Stimulated activated CD8-positive, alpha-beta memory T cell treated with anti-CD3 and anti-CD28 coated beads, Interleukin-4, amount 100 ng/mL, for 24 hours (primary cell): ENCODE measurements at regions not wholly inside any gene's neighbourhood (a gene's known extent, or its start where the extent isn't known, plus 50 kb on each side); places are given as distances from the start of the nearest gene placed in this dataset.

Experiments used
- DNase-seq: peaks from one replicate; pipeline ENCODE4 v3.0.0-alpha.2; 2020; ENCODE audit warnings: low read depth

- no peak for DNase-seq
Measured at GRCh38 chr5:4229414-4230292, 634.0 kb downstream of the IRX1 start.

DNA sequence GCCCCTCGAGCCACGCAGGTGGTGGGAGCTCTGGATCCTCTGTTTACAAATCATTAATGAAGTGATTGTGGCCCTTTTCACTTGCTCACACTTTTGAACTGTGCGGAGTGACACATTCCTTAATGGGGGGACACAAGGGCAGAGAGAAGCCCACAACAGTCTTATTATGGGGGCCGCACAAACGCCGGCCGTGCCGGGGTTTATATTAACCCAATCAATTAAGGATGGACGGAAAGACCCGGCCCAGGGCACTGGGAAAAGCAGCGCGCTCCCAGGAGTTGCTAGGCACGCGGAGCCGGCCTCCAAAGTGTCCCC, 634.8 kb downstream of the IRX1 start:
- DNase-seq: no peak

GRCh38 chr5:4230786-4231641, 635.4 kb downstream of the IRX1 start:
- no peak for DNase-seq

DNA sequence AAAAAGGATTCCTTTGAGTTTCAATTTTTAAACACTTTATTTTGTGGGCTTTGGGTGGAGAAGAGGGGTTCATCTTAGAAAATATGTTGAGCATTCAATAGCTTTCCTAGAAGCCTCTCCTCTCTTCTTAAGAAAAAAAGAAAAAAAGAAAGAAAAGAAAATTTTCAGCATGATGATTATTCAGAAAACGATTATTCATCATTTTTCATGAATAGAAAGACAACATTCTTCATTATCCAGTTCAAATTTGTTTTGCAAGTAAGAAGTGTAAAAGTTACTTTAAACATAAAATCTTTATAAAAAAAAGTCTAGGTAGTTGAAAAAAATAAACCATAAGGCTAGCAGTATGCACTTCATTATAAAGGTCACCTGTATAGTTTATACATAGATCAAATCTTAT, 636.5 kb downstream of the IRX1 start:
- no peak for DNase-seq

DNA sequence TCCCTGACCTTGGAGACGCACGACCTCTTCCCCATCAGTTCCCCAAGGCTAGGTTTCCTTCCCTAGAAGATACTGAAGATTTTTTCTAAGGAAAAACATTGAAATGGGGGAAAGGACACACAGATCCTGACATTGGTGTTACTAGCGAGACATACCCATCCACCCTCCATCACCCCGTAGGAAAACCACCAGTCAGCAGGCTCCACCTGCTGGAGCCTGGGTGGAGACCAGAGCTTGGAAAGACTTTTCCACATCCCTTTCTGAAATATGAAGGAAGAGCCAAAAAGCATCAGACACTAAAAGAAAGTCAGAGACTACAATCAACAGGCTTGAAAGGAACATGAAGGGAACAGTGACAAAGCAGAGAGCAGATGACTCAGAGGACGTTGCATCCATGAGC, 638.0 kb downstream of the IRX1 start:
- no peak for DNase-seq

- DNase-seq: no peak
Measured at GRCh38 chr5:4243479-4244264, 648.0 kb downstream of the IRX1 start.

DNA sequence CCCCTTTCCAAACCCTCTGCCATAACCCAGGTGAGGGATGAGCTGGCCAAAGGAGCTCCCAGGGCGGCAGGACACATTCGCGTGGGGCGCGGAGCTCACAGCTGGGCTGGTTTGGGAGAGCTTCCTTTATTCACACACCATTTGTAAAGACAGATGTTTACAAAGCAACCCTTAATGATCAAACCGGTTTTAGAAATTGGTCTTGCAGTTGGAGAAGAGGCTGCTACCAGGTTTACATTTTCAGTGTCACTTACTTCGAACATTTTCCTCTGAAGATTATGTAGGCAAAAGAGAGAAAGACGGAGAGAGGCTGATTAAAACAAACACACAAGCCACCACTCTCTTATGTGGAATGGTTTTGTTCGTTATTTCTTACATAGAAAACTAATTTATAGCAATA, 648.7 kb downstream of the IRX1 start:
- DNase-seq: no peak

GRCh38 chr5:4245076-4245475, 649.4 kb downstream of the IRX1 start:
- DNase-seq: no peak

DNA sequence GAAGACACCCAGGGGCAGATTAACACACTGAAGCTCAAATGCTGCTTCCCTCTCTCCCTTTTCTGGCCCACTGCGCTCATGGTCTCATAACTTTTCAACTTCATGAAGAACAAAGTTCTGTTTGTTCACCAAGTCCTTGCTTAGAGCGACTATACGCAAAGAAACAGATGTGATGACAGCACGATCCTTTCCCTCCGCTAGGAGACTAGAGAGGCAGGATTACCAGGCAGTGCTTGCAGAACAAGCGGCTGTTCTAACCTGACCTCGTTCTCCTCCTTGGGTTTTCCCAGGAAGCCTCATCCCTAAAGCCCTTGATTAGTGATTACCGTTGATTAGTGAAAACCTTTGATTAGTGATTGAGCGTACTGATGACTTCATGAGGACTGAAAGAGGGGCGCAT, 649.9 kb downstream of the IRX1 start:
- DNase-seq: no peak

GRCh38 chr5:4246447-4246846, 650.8 kb downstream of the IRX1 start:
- DNase-seq: no peak

GRCh38 chr5:4250254-4250653, 654.6 kb downstream of the IRX1 start:
- DNase-seq: no peak

DNA sequence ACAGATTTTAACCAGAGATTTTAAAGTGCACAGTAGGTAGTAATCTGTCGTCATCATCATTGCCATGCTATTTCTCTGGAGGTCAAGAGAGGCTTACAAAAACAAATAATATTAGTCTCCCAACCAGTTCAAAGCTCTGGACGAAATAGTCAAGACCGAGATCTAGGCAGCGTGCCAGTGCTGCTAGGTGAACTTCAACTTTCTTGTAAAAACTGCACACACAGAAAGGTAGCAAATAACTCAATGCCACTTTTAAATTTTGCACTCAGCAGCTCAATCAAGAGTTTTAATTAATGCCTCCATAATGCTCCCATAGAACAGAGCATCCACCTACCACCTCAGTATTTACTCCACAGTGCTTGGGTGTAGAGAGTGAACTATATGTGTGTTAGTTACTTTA, 656.8 kb downstream of the IRX1 start:
- no peak for DNase-seq

GRCh38 chr5:4254736-4255135, 659.1 kb downstream of the IRX1 start:
- no peak for DNase-seq

DNA sequence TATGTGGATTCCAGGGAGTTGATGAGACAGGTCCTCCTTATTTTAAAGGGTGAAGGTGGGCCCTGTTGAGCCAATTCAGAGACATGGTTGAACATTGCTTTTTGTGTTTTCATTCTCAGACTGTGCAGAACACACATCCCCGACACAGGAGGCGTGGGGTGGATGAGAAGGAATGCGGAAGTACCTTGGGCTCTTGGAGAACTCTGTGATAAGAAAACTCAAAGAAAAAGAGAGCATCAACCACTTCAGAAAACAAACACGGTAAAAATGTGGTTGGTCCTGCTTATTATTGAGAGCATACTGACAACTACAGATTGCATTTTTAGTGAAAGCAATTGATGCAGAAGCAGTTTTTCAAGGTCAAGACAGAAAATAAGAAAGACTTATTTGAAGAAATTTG, 659.8 kb downstream of the IRX1 start:
- DNase-seq: no peak

DNA sequence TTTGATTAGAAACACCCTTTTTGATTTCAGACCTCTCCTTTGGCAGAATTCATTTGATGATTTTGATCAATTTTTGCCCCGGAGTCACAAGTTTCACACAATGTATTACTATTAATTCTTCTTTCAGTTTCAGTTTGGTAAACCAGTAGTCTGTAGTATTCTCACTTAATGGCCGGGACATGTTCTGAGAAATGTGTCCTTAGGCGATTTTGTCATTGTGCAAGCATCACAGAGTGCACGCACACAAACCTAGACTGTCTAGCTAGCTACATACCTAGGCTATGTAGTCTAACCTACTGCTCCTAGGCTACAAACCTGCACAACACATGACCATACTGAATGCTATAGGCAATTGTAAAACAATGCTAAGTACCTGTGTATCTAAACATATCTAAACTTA, 662.5 kb downstream of the IRX1 start:
- no peak for DNase-seq

DNA sequence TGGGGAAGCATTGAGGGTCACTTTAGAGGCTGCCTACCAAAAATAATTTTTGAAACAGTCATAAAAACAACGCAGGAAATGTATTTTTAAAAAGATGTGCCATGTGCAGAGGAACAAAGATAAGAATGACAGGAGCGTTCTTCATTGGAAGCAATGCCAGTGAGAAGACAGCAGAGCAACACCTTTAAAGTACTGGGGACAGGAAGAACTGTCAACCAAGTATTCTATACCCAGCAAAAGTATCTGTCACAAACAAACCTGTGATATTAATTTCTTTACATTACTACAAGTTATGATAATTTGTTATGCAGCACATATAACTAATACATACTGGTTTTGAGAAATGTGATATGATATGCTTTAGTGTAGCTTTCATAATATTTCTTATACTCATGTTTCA, 675.6 kb downstream of the IRX1 start:
- DNase-seq: no peak

DNA sequence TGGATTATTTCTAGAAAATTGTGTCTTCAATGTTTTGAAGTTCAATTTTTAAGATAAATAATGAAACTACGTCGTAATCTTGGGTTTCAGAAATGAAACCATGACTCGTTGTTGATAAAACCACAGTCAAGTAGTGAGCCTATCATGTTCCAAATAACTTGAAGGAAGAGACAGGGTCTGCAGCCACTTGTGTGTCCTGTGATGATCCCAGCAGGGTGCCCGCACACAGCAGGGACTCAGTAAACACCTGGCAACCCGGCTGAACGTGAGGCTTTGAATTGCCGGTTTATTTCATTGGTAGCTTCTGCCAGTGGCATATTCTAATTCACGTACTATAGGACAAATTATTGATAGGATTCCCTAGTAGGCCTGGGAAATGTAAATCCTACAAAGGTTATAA, 679.6 kb downstream of the IRX1 start:
- DNase-seq: no peak

DNA sequence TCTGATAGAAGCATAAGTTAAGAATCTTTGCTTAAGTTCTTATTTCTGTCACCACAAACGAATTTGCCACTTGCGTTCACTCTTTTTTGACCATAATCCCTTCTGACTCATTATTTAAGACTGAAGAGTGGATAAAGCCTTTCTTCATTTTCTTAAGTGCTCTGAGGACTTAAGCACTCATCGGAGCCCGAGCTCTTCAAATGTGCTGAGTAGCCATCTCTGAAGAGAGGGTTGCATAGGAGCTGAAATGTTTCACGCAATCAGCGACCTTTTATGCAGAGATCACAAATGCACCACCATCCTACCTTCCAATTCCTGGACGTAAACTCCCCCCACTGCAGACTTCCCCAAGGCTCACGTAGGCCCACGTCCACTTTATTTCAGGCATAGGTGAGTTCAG, 699.2 kb downstream of the IRX1 start:
- DNase-seq: no peak

GRCh38 chr5:4295663-4296339, 700.2 kb downstream of the IRX1 start:
- DNase-seq: no peak

DNA sequence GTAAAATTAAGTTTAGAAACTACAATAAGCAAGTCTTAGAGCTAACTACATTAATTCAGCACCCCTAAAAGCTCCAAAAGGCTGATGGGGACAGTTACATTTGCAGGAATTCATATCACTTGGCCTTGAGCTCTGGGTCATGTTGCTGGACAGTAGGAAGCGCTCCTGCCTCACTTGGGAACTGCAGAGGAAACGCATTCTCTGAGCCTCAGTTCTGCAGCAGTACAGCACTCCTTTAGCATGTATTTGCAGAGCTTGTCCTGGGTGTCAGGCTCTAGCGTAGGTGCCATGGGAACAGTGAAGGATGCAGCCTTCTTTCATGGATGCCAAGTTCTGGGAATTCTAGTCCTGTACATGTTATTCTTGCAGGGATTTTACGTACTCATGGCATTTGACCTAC, 710.4 kb downstream of the IRX1 start:
- no peak for DNase-seq

DNA sequence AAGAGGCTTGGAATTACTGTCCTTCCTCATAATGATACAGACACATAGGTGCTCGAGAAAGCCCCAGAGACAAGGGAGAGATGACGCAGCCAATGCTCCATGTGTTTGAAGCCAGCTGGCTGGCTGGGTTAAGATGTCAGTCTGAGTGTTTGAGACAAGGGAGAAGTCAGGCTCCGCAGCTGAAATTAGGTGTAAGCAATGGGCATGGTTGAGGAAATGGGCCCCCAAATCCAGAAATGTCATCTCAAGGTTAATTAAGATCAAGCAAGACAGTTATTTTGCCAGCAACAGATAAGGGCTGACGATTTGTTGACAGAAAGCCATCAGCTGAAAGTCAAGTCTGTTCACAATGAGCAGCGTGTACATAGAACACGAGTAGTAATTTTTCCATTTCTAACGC, 713.4 kb downstream of the IRX1 start:
- DNase-seq: no peak

GRCh38 chr5:4313138-4313537, 717.5 kb downstream of the IRX1 start:
- DNase-seq: no peak
